ENCODE measurements at regions not wholly inside any gene's neighbourhood (a gene's known extent, or its start where the extent isn't known, plus 50 kb on each side); places are given as distances from the start of the nearest gene placed in this dataset.

GRCh38 chr2:42947809-42948600 is 155.6 kb upstream of the HAAO start:
- no peak for DNase-seq

- no peak for DNase-seq
Observed at GRCh38 chr2:42944779-42945415, 152.5 kb upstream of the HAAO start.

- DNase-seq = no peak
Observed at GRCh38 chr2:42942990-42943493, 150.7 kb upstream of the HAAO start.

- no peak for DNase-seq
Observed at GRCh38 chr2:42942214-42942989, 150.0 kb upstream of the HAAO start.

- DNase-seq = no peak
Observed at GRCh38 chr2:42941633-42942176, 149.3 kb upstream of the HAAO start.

- DNase-seq = no peak
Observed at GRCh38 chr2:42939411-42940206, 147.2 kb upstream of the HAAO start.

- no peak for DNase-seq
Observed at GRCh38 chr2:42938671-42939370, 146.4 kb upstream of the HAAO start.

- DNase-seq = no peak
Observed at GRCh38 chr2:42937171-42937875, 144.9 kb upstream of the HAAO start.

- DNase-seq = no peak
Observed at GRCh38 chr2:42935692-42936671, 143.6 kb upstream of the HAAO start.

- no peak for DNase-seq
Observed at GRCh38 chr2:42934580-42935186, 142.3 kb upstream of the HAAO start.

GRCh38 chr2:42933824-42934254 is 141.5 kb upstream of the HAAO start:
- peak; percentile 47 for DNase-seq

- DNase-seq = no peak
Observed at GRCh38 chr2:42932271-42933151, 140.1 kb upstream of the HAAO start.

- no peak for DNase-seq
Observed at GRCh38 chr2:42931818-42932195, 139.4 kb upstream of the HAAO start.

- DNase-seq = no peak
Observed at GRCh38 chr2:42931146-42931817, 138.9 kb upstream of the HAAO start.

GRCh38 chr2:42930025-42930581 is 137.7 kb upstream of the HAAO start:
- DNase-seq = no peak

- no peak for DNase-seq
Observed at GRCh38 chr2:42929546-42930024, 137.2 kb upstream of the HAAO start.

All from KG1 (cell line).